H1 (cell line): ENCODE measurements at regions not wholly inside any gene's neighbourhood (a gene's known extent, or its start where the extent isn't known, plus 50 kb on each side); places are given as distances from the start of the nearest gene placed in this dataset.

Experiments used
- CTCF ChIA-PET: fragments of 300-600 bp; sonication (Branson Sonifier 250); formaldehyde crosslinking; loops from one replicate; lab custom pipeline; 2021; ENCODE audit not compliant: partially characterized antibody; lab: Charles Lee
- POLR2A ChIA-PET: fragments of 300-600 bp; sonication (Branson Sonifier 250); formaldehyde crosslinking; loops from one replicate; lab custom pipeline; 2021; ENCODE audit warnings: inconsistent platforms; ENCODE audit not compliant: partially characterized antibody; lab: Charles Lee
- DNase-seq, 2 experiments: peaks; one replicate each; pipeline versions ENCODE4 v3.0.0 to v3.0.0-alpha.2; 2010 to 2022; ENCODE audit warnings: low spot score in 2 of 2, low read depth in 1 of 2, mixed read lengths in 1 of 2
- FAIRE-seq: peaks from 2 replicates; lab custom pipeline; 2011; peaks lifted over from hg19 to GRCh38; lab: Jason Lieb, UNC
- H2AFZ ChIP-seq: 2 replicates; pipeline ENCODE4 v1.8.1; 2012; ENCODE audit warnings: low read length, inconsistent platforms
- H2AK5ac ChIP-seq: 2 replicates; pipeline ENCODE4 v1.6.1; 2013; ENCODE audit warnings: low read depth, low read length
- H2BK120ac ChIP-seq: replicated peaks from 2 replicates; pipeline ENCODE3; 2013; ENCODE audit warnings: low read depth, low read length, inconsistent platforms
- H2BK12ac ChIP-seq: 2 replicates; pipeline ENCODE4 v1.6.1; 2013; ENCODE audit warnings: low read depth, low read length
- H2BK15ac ChIP-seq: 2 replicates; pipeline ENCODE4 v1.6.1; 2013; ENCODE audit warnings: low read length
- H2BK20ac ChIP-seq: 2 replicates; pipeline ENCODE4 v1.6.1; 2013; ENCODE audit warnings: low read length
- H2BK5ac ChIP-seq: 2 replicates; pipeline ENCODE4 v1.6.1; 2013; ENCODE audit warnings: low read depth, low read length
- H3K14ac ChIP-seq: 2 replicates; pipeline ENCODE4 v1.6.1; 2013; ENCODE audit warnings: inconsistent platforms; ENCODE audit not compliant: insufficient read length
- H3K18ac ChIP-seq: 2 replicates; pipeline ENCODE4 v1.6.1; 2013; ENCODE audit warnings: low read length; ENCODE audit errors: extremely low read depth
- H3K23ac ChIP-seq: 2 replicates; pipeline ENCODE4 v1.6.1; 2013; ENCODE audit warnings: inconsistent platforms; ENCODE audit not compliant: insufficient read length
- H3K23me2 ChIP-seq: 2 replicates; pipeline ENCODE4 v1.6.1; 2013; ENCODE audit warnings: low read depth, low read length
- H3K27ac ChIP-seq: 2 replicates; pipeline ENCODE4 v1.6.1; 2011; ENCODE audit warnings: low read depth, low read length, inconsistent platforms
- H3K27me3 ChIP-seq, 4 experiments: replicated peaks in 1 of 4; 1 replicate in 1 of 4; 2 replicates in 3 of 4; pipeline versions ENCODE4 v1.6.1 to v1.8.1; 2011 to 2013; ENCODE audit warnings: low read length in 3 of 4, mild to moderate bottlenecking in 3 of 4, inconsistent platforms in 2 of 4, mixed read lengths in 2 of 4, moderate library complexity in 1 of 4; ENCODE audit not compliant: control insufficient read depth in 3 of 4, insufficient read depth in 3 of 4; ENCODE audit errors: extremely low read depth in 1 of 4
- H3K36me3 ChIP-seq, 4 experiments: 2 replicates each; pipeline versions ENCODE4 v1.6.1 to v1.8.1; 2011 to 2013; ENCODE audit warnings: mild to moderate bottlenecking in 4 of 4, low read length in 3 of 4, moderate library complexity in 2 of 4, control low read depth in 1 of 4, inconsistent platforms in 1 of 4; ENCODE audit not compliant: insufficient read depth in 4 of 4, control insufficient read depth in 2 of 4
- H3K4ac ChIP-seq: replicated peaks from 2 replicates; pipeline ENCODE3; 2013; ENCODE audit warnings: low read length, low read depth, mixed read lengths, inconsistent platforms; ENCODE audit not compliant: insufficient read length
- H3K4me1 ChIP-seq, 4 experiments: replicated peaks in 1 of 4; 1 replicate in 1 of 4; 2 replicates in 3 of 4; pipeline versions ENCODE4 v1.6.1 to v1.8.1; 2011 to 2013; ENCODE audit warnings: low read length in 3 of 4, inconsistent platforms in 2 of 4, mixed read lengths in 1 of 4; ENCODE audit not compliant: insufficient read depth in 4 of 4, control insufficient read depth in 3 of 4
- H3K4me2 ChIP-seq, 2 experiments: 2 replicates each; pipeline versions ENCODE4 v1.6.1 to v1.8.1; 2011 to 2013; ENCODE audit warnings: low read depth in 2 of 2, low read length in 2 of 2, control low read depth in 1 of 2, inconsistent platforms in 1 of 2, mild to moderate bottlenecking in 1 of 2; ENCODE audit not compliant: insufficient read depth in 1 of 2
- H3K4me3 ChIP-seq, 4 experiments: fragments of 200-600, 300-600 bp in 1 of 4; sonication (generic), shearing (Covaris generic), sonication (Bioruptor Twin) in 1 of 4; 2 replicates each; pipeline versions ENCODE4 v1.5.1 to v1.8.1; 2011 to 2016; ENCODE audit warnings: low read length in 4 of 4, low read depth in 3 of 4, control low read depth in 2 of 4, inconsistent platforms in 2 of 4, mild to moderate bottlenecking in 2 of 4, mixed read lengths in 1 of 4, moderate library complexity in 1 of 4; ENCODE audit not compliant: insufficient read depth in 2 of 4; ENCODE audit errors: extremely low read depth in 1 of 4
- H3K56ac ChIP-seq: replicated peaks from 2 replicates; pipeline ENCODE3; 2013; ENCODE audit warnings: low read depth, mild to moderate bottlenecking, mixed read lengths, low read length, inconsistent platforms; ENCODE audit not compliant: insufficient read length
- H3K79me1 ChIP-seq: 2 replicates; pipeline ENCODE4 v1.6.1; 2013; ENCODE audit warnings: low read depth, low read length, control low read depth
- H3K79me2 ChIP-seq, 2 experiments: 2 replicates each; pipeline versions ENCODE4 v1.6.1 to v1.8.1; 2012 to 2013; ENCODE audit warnings: low read length in 2 of 2, mild to moderate bottlenecking in 2 of 2, inconsistent platforms in 1 of 2; ENCODE audit not compliant: insufficient read depth in 2 of 2, control insufficient read depth in 1 of 2
- H3K9ac ChIP-seq, 4 experiments: replicated peaks in 1 of 4; 1 replicate in 1 of 4; 2 replicates in 3 of 4; pipeline versions ENCODE4 v1.6.1 to v1.8.1; 2011 to 2013; ENCODE audit warnings: low read depth in 3 of 4, low read length in 3 of 4, control low read depth in 2 of 4, mild to moderate bottlenecking in 2 of 4, moderate library complexity in 2 of 4, inconsistent platforms in 1 of 4; ENCODE audit errors: extremely low read depth in 1 of 4
- H3K9me3 ChIP-seq, 2 experiments: 2 replicates each; pipeline versions ENCODE4 v1.6.1 to v1.8.1; 2012 to 2013; ENCODE audit warnings: mild to moderate bottlenecking in 2 of 2, moderate library complexity in 2 of 2, control low read depth in 1 of 2, inconsistent platforms in 1 of 2, low read depth in 1 of 2, low read length in 1 of 2, mixed read lengths in 1 of 2; ENCODE audit not compliant: insufficient read depth in 2 of 2
- H4K20me1 ChIP-seq, 2 experiments: replicated peaks in 1 of 2; 2 replicates each; pipeline versions ENCODE3 to v1.8.1; 2011 to 2013; ENCODE audit warnings: inconsistent platforms in 2 of 2, low read length in 2 of 2, mild to moderate bottlenecking in 1 of 2; ENCODE audit not compliant: insufficient read depth in 2 of 2, control insufficient read depth in 1 of 2
- H4K5ac ChIP-seq: 2 replicates; pipeline ENCODE4 v1.6.1; 2013; ENCODE audit warnings: low read length, low read depth, mixed read lengths, inconsistent platforms; ENCODE audit not compliant: insufficient read length
- H4K8ac ChIP-seq: 2 replicates; pipeline ENCODE4 v1.8.0; 2013; ENCODE audit warnings: mild to moderate bottlenecking, moderate library complexity, low read length, inconsistent platforms; ENCODE audit not compliant: insufficient read depth; ENCODE audit errors: extremely low read depth
- H4K91ac ChIP-seq: replicated peaks from 2 replicates; pipeline ENCODE3; 2013; ENCODE audit warnings: low read length, mixed read lengths, inconsistent platforms; ENCODE audit not compliant: insufficient read length
- ASH2L ChIP-seq: fragments of 200-600, 300-600 bp; sonication (generic); IDR thresholded peaks from one replicate; pipeline ENCODE4 v1.7.1; 2017; ENCODE audit warnings: low read length
- BCL11A ChIP-seq, 2 experiments: IDR thresholded peaks; one replicate each; pipeline ENCODE4 v1.6.1; 2011; ENCODE audit warnings: low read depth in 2 of 2, low read length in 2 of 2, mild to moderate bottlenecking in 2 of 2
- CBX8 ChIP-seq: fragments of 300-800, 300-1000 bp; sonication (generic); IDR thresholded peaks from 2 replicates; pipeline ENCODE4 v1.7.1; 2016; ENCODE audit warnings: low read depth, low read length, borderline replicate concordance
- CREB1 ChIP-seq: IDR thresholded peaks from 2 replicates; pipeline ENCODE4 v1.6.1; 2012; ENCODE audit warnings: inconsistent platforms
- GABPA ChIP-seq: IDR thresholded peaks from 2 replicates; pipeline ENCODE4 v1.6.1; 2011; ENCODE audit warnings: mild to moderate bottlenecking, low read length, moderate library complexity, borderline replicate concordance; ENCODE audit not compliant: insufficient read depth
- GTF2F1 ChIP-seq: IDR thresholded peaks from 2 replicates; pipeline ENCODE4 v1.6.1; 2012; ENCODE audit warnings: low read depth, low read length, improper control_type of control experiment, borderline replicate concordance
- JUND ChIP-seq: IDR thresholded peaks from 2 replicates; pipeline ENCODE4 v1.6.1; 2011; ENCODE audit warnings: mild to moderate bottlenecking, improper control_type of control experiment, low read length
- KDM1A ChIP-seq: fragments of 200-600, 300-600 bp; sonication (generic); IDR thresholded peaks from 2 replicates; pipeline ENCODE4 v1.7.1; 2016; ENCODE audit warnings: mild to moderate bottlenecking, low read length, borderline replicate concordance
- PHF8 ChIP-seq: fragments of 200-600 bp; sonication (generic); conservative IDR thresholded peaks from 2 replicates; pipeline ENCODE4 v1.7.1; 2012; ENCODE audit warnings: low read depth, mild to moderate bottlenecking, inconsistent platforms, low read length, moderate library complexity
- RFX5 ChIP-seq: IDR thresholded peaks from 2 replicates; pipeline ENCODE4 v1.6.1; 2011; ENCODE audit warnings: low read depth, low read length, improper control_type of control experiment, borderline replicate concordance
- SIN3A ChIP-seq, 2 experiments: IDR thresholded peaks in 1 of 2; conservative IDR thresholded peaks in 1 of 2; 2 replicates each; pipeline ENCODE4 v1.6.1; 2011 to 2012; ENCODE audit warnings: low read length in 2 of 2, improper control_type of control experiment in 1 of 2, low read depth in 1 of 2, mild to moderate bottlenecking in 1 of 2
- SIRT6 ChIP-seq: IDR thresholded peaks from one replicate; pipeline ENCODE4 v1.7.1; 2012; ENCODE audit warnings: low read length, inconsistent platforms
- SIX5 ChIP-seq: IDR thresholded peaks from 2 replicates; pipeline ENCODE4 v1.6.1; 2011; ENCODE audit warnings: mild to moderate bottlenecking, low read depth, low read length
- ZNF274 ChIP-seq: IDR thresholded peaks from 2 replicates; pipeline ENCODE4 v1.7.0; 2012; ENCODE audit warnings: low read length, borderline replicate concordance; ENCODE audit errors: extremely low read depth
- TF ChIP-seq, protein P1 (sequence below): IDR thresholded peaks from 2 replicates; pipeline ENCODE4 v1.6.1; 2011; ENCODE audit warnings: low read length, improper control_type of control experiment

DNA sequence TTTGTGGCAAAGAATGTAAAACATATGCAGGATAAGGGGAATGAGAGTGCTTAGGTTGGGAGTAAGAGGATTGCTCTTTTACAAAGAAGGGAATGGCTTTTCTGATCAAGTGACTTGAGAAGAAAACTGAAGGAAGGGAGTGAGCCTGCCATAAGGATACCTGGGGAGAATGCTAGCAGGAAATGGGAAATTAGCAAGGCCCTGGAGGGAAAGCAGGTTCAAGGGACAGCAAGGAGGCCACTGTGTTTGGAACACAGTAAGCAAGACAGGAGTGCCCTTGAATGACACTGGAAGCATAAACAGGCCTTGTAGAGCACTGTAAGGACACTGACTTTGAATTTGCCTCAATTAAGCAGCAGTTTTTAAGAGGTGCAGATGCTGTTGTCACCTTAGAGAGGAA, 1069.9 kb downstream of the DNAJB9 start:
- Histone ChIP-seq H3K4me2 (no peak overlapping the region), H3K27ac (no peak overlapping the region), H2BK120ac (no peak overlapping the region), H3K36me3 (no peaks in the 10 kb centered on the region), H3K56ac (no peak overlapping the region), H2BK5ac (no peak overlapping the region; the same call in 1 of the 2 replicates), H3K23me2 (no peaks in the 10 kb centered on the region), H3K14ac (no peak overlapping the region), H3K9me3 (no peaks in the 10 kb centered on the region), H2BK20ac (no peak overlapping the region)
- DNase-seq, result no peak
- TF ChIP-seq GTF2F1 (no peak), ASH2L (no peak), CREB1 (no peak), ZNF274 (no peak), SIN3A (conservative IDR thresholded peaks at IDR 0.05 in 1 of 2, IDR thresholded peaks at IDR 0.05 in 1 of 2; ENCODE audit: low read depth in 1 of 2, low read length in 2 of 2) (no peak), SIRT6 (no peak), GABPA (no peak), PHF8 (no peak), KDM1A (no peak), SIX5 (no peak), RFX5 (no peak), CBX8 (no peak), BCL11A (IDR thresholded peaks at IDR 0.05; ENCODE audit: low read depth in 2 of 2, low read length in 2 of 2) (no peak), JUND (no peak)
- TF ChIP-seq, protein P1, sequence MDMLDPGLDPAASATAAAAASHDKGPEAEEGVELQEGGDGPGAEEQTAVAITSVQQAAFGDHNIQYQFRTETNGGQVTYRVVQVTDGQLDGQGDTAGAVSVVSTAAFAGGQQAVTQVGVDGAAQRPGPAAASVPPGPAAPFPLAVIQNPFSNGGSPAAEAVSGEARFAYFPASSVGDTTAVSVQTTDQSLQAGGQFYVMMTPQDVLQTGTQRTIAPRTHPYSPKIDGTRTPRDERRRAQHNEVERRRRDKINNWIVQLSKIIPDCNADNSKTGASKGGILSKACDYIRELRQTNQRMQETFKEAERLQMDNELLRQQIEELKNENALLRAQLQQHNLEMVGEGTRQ, result no peak
- TF ChIP-seq, all 59 proteins: peak for 0
- no peak overlapping the region for H2BK12ac ChIP-seq
- no peak overlapping the region for H3K9ac ChIP-seq
- peak overlapping the region; percentile 77; the same call in 1 of the 2 replicates for H2AFZ ChIP-seq
- no peak overlapping the region for H4K5ac ChIP-seq
- no peak overlapping the region for H2AK5ac ChIP-seq
- H3K4me1 ChIP-seq, result peaks cover 2 to 5% (median 4%) of the 10 kb centered on the region in 4 experiments; a peak in 6 of 7 replicates
- no peak overlapping the region; the same call in 1 of the 2 replicates for H3K18ac ChIP-seq
- H3K4ac ChIP-seq, result no peak overlapping the region
- H3K4me3 ChIP-seq, result no peak overlapping the region
- no peaks in the 10 kb centered on the region for H3K79me2 ChIP-seq
- no peaks in the 10 kb centered on the region for H3K79me1 ChIP-seq
- no peak overlapping the region for H4K8ac ChIP-seq
- CTCF ChIA-PET, result no interaction called here
- POLR2A ChIA-PET, result no interaction called here
- no peak overlapping the region for H3K23ac ChIP-seq
- no peaks in the 10 kb centered on the region for H4K20me1 ChIP-seq
- H3K27me3 ChIP-seq, result no peaks in the 10 kb centered on the region
- no peak for FAIRE-seq
- no peak overlapping the region for H2BK15ac ChIP-seq
- no peak overlapping the region for H4K91ac ChIP-seq
